Activated T-helper 1 cell treated with anti-CD3 and anti-CD28 coated beads, Interleukin-12 subunit alpha, Interleukin-12 subunit beta, Interleukin-2, Interleukin-4 antibody, amounts not matched to agents 30 ng/mL and 10 ng/mL and 1 ng/mL, durations not matched to agents 14 hours and 24 hours and 36 hours (primary cell): ENCODE measurements at regions not wholly inside any gene's neighbourhood (a gene's known extent, or its start where the extent isn't known, plus 50 kb on each side); places are given as distances from the start of the nearest gene placed in this dataset.
"Not testable (repeated sequence)": the region's sequence is repeated elsewhere in the genome, so short reads cannot be mapped to it uniquely, and the experiment has no call there.

Experiments used
- DNase-seq: peaks from one replicate; pipeline ENCODE4 v3.0.0; 2021; ENCODE audit warnings: low spot score
- H3K27ac Mint-ChIP-seq: one replicate; pipeline ENCODE4 v1.8.0; 2021; ENCODE audit warnings: mild to moderate bottlenecking, mixed read lengths
- H3K27me3 Mint-ChIP-seq: one replicate; pipeline ENCODE4 v1.8.0; 2022; ENCODE audit warnings: mild to moderate bottlenecking, moderate library complexity, mixed read lengths; ENCODE audit not compliant: insufficient read depth
- H3K36me3 Mint-ChIP-seq: one replicate; pipeline ENCODE4 v1.8.0; 2021; ENCODE audit warnings: low read depth, mixed read lengths
- H3K4me1 Mint-ChIP-seq: one replicate; pipeline ENCODE4 v1.8.0; 2021; ENCODE audit warnings: low read depth, mixed read lengths
- H3K4me3 Mint-ChIP-seq: one replicate; pipeline ENCODE4 v1.8.0; 2021; ENCODE audit warnings: mild to moderate bottlenecking, moderate library complexity, mixed read lengths
- H3K9me3 Mint-ChIP-seq: one replicate; pipeline ENCODE4 v1.8.0; 2021; ENCODE audit warnings: mixed read lengths
- intact Hi-C: fragments of 100-400 bp; cut with micrococcal nuclease; formaldehyde crosslinking; loops from one replicate; pipeline ENCODE4 v1.15.1; 2024

DNA sequence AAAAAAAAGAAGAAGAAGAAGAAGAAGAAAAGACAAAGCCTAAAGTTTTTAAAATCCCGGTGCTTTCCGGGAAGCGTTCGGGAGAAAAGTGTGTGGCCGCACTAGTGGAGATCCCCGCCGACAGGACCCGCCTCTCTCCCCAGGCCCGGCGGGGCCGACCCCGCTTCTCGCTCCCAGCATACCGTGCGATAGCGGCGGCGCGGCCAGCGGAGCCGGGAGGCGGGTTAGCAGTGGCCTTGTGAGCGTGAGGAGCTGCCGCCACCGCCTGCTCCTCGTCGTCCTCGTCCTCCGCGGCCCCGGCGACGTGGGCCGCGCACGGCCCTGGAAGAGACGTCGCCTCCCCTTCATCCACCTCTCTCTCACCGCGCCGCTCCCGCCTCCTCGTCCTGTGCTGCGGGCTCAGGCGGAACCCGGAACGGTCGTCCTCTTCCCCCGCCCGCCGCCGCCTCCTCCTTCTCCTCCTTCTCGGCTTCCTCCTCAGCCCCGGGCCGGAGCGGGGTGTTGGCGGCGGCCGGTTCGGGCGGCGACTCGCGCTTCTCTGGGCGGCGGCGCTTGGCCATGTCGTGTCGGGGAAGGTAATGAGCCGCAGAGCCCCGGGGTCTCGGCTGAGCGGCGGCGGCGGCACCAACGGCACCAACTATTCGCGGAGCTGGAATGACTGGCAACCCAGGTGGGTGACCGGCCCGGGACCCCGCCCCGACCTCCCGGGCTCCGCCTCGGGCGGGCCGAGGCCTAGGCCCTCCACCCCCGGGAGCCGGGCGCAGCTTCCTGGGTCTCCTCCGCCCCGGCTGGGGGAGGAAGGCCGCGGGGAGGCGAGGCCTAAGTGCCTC, 62.6 kb upstream of the CDR2 start:
- peak; percentile 69 for DNase-seq
- intact Hi-C loops, H3K36me3 Mint-ChIP-seq, H3K9me3 Mint-ChIP-seq, H3K27me3 Mint-ChIP-seq, H3K4me1 Mint-ChIP-seq: not testable (repeated sequence)
- H3K27ac Mint-ChIP-seq: peak overlapping the region; percentile 100
- H3K4me3 Mint-ChIP-seq: peak overlapping the region; percentile 99

DNA sequence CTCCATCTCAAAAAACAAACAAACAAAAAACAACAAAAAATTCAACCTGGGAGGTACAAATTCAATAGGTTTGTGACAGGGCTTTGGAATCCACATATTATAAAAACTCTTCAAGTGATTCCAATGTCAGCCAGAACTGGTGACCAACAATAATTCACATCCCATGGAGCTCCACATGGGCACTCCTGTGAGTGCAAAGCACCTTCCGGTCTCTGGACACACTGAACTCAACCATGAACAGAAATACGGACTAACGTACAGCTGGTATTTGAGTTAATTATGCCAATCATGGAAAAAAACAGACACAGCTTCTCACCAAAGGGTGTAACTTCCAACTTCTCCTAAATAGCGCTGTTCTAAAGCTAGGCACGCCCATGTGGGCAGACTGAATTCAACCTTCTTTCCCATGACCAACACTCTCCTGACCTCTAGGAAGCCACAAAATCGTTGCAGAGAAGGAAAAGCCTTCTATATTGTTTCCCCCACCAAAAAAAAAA, 62.0 kb upstream of the CDR2 start:
- intact Hi-C loops, H3K36me3 Mint-ChIP-seq: not testable (repeated sequence)
- H3K4me3 Mint-ChIP-seq: peak overlapping the region; percentile 99

DNA sequence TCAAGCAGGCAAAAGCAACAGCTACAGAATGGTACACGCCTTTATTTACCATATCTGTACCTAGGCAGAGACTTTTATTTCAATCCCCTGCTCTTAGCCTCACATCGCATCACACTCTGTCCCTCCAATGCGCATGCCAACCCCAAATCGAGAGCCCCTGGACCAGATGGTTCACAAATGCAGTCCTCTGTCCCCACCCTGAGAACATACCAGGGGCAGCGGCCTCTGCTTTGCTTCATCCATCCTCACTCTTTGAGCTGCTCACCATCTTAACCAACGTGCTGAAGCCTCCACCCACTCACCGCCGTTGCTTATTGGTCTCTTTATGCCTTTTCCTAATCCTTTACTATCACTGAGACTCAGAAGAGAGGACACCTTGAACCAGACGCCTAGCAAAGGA, 56.9 kb upstream of the CDR2 start:
- H3K9me3 Mint-ChIP-seq, DNase-seq, intact Hi-C loops, H3K4me1 Mint-ChIP-seq, H3K27ac Mint-ChIP-seq, H3K27me3 Mint-ChIP-seq, H3K4me3 Mint-ChIP-seq: not testable (repeated sequence)
- peaks cover 12% of the 10 kb centered on the region for H3K36me3 Mint-ChIP-seq

More for the DNA sequence above, 62.0 kb upstream of the CDR2 start:
- not testable (repeated sequence) for H3K4me1 Mint-ChIP-seq, DNase-seq, H3K27me3 Mint-ChIP-seq, H3K9me3 Mint-ChIP-seq
- peak overlapping the region; percentile 100 for H3K27ac Mint-ChIP-seq

DNA sequence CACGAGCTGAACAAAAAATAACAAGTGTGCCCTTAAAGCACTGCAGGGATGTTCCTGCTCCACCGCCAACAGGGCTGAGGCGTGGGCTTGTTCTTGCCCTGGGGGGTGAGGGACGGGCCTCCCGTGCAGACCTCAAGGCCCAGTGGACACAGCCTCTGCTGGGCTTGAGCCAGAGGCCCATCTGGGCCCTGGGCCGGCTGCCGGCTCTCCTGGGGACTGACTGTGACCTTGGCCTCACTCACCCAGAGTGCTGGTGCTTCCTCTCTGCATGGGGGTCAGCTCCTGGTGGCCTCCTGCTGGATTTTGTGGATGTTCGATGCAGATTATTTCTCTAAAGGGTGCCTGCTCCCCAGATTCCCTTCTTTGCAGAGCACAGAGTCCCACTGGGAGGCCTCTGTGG, 54.2 kb upstream of the CDR2 start:
- no peak overlapping the region for H3K4me3 Mint-ChIP-seq
- intact Hi-C loops: no loop called here
- no peak for DNase-seq
- peaks cover 24% of the 10 kb centered on the region for H3K36me3 Mint-ChIP-seq
- H3K9me3 Mint-ChIP-seq: no peaks in the 10 kb centered on the region
- no peak overlapping the region for H3K27ac Mint-ChIP-seq
- H3K4me1 Mint-ChIP-seq: no peaks in the 10 kb centered on the region
- no peaks in the 10 kb centered on the region for H3K27me3 Mint-ChIP-seq

DNA sequence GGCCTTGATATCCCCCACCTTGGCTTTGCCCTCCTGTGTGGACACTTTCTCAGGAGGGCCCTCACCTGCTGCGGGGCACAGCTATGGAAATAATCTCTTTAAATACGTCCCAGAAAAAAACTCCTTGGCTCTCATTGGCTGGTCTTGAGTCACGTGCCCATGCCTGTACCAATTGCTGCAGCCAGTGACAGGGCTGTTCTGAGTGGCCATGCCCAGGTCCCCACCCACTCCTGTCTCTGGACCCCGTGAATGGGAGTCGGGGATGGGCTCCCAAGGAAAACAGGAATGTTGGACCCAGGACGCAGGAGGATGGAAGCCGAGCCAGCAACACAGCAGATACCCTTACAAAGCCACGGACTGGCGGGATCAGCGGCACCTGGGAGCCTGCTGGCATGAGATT, 53.1 kb upstream of the CDR2 start:
- intact Hi-C loops: no loop called here
- H3K4me1 Mint-ChIP-seq: no peaks in the 10 kb centered on the region
- H3K9me3 Mint-ChIP-seq: no peaks in the 10 kb centered on the region

DNA sequence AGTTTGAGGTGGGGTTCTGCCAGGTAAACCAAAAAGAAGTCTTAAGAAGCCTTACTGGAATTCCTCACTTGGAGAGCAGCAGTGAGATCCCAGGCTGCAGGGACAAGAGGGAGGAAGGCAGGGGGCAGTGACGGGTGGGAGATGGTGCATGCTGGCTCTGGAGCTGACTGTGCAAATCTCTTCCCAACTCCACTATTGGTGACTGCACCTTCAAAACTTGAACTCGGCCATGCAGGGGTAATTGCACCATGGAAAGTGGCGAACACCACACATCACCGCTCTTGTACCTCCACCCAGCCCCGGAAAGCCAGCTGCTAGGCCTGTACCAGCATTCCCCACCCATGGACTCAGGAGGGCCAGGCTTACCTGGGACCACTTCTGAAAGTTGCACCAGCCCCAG, 51.4 kb upstream of the CDR2 start:
- intact Hi-C loops: no loop called here
- H3K27me3 Mint-ChIP-seq: no peaks in the 10 kb centered on the region
- H3K9me3 Mint-ChIP-seq: no peaks in the 10 kb centered on the region
- no peak for DNase-seq
- H3K36me3 Mint-ChIP-seq: peaks cover 36% of the 10 kb centered on the region
- H3K4me3 Mint-ChIP-seq: no peak overlapping the region
- no peak overlapping the region for H3K27ac Mint-ChIP-seq
- no peaks in the 10 kb centered on the region for H3K4me1 Mint-ChIP-seq

More for the DNA sequence above, 53.1 kb upstream of the CDR2 start:
- H3K27ac Mint-ChIP-seq: no peak overlapping the region
- no peaks in the 10 kb centered on the region for H3K27me3 Mint-ChIP-seq
- DNase-seq: no peak
- peaks cover 28% of the 10 kb centered on the region for H3K36me3 Mint-ChIP-seq
- H3K4me3 Mint-ChIP-seq: no peak overlapping the region

DNA sequence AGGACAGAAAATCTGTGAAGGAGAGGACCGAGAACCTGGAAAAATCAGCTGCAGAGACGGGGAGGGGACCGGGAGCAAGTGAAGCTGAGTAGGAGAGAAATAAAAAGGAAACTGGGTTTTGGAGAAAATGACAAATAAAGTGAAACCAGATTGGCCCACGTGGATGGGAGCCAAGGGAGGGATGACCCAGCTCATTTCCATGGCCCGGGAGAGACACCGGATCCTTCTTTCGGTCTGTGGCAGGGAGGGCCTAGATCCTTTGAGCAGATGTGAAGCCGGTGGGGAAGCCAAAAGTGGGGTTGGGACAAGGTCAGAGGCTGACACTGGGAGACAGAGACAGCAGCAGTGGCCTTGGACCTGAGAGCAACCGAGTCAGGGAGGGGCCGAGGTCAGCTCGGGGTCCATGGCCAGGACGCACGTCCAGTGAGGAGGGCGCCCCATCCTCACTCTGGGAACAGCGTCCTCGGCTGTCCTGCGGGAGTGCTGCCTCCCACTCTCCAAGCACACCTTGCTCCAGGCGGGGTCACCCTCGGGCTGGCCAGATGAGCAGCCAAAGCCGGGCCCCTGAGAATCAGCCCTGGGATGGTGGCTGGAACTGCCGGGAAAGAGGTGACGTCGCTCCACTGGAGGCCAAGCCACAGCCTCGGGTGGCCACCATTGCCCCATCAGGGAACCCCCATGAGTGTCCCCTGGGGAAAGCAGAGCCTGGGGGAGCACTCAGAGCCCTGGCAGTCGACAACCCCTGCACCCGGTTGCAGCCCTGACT, 50.8 kb upstream of the CDR2 start:
- no peaks in the 10 kb centered on the region for H3K9me3 Mint-ChIP-seq
- intact Hi-C loops: no loop called here
- no peak overlapping the region for H3K27ac Mint-ChIP-seq
- H3K4me1 Mint-ChIP-seq: no peaks in the 10 kb centered on the region
- no peaks in the 10 kb centered on the region for H3K27me3 Mint-ChIP-seq
- H3K36me3 Mint-ChIP-seq: peaks cover 37% of the 10 kb centered on the region
- H3K4me3 Mint-ChIP-seq: no peak overlapping the region
- DNase-seq: no peak

DNA sequence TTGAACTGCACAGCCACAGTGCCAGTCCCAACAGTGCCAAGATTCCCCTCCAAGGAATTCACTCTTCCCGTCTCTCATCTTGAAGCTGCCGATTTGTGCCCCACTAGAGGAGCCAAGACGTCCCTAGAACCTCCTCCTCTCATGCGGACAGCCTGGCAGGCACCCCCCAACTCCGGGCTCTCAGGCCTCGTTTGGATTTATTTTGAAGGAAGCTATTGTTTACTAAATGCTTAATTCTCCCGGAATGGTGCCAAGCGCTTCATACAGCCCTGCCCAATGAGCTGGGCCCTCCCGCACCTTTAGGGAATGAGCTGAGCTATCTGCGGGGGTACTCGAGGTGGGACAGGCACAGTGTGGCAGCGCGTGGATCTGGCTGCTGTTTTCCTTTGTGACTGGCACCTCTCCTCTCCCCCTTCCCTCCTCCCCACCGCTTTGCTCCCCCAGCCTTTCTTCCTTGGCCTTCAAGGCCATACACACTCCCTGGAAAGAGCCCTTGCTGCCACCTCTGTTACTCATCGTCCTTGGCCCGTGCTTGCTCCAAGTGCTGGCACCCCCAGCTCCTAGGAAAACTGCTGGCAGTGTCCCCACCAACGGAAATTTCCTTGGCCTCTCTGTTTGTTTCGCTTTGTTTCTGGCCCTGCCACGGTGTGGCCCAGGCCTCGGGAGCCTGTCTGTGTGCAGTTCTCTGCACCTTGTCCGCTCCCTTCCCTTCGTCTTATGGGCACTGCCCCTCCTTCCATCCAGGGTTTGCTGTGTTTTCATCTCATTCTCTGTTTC, 49.9 kb upstream of the CDR2 start:
- DNase-seq: no peak
- H3K4me3 Mint-ChIP-seq: no peak overlapping the region
- no peaks in the 10 kb centered on the region for H3K9me3 Mint-ChIP-seq
- intact Hi-C loops: no loop called here
- no peaks in the 10 kb centered on the region for H3K4me1 Mint-ChIP-seq
- peaks cover 37% of the 10 kb centered on the region for H3K36me3 Mint-ChIP-seq
- H3K27me3 Mint-ChIP-seq: no peaks in the 10 kb centered on the region
- no peak overlapping the region for H3K27ac Mint-ChIP-seq
